H1 (cell line): ENCODE measurements at regions not wholly inside any gene's neighbourhood (a gene's known extent, or its start where the extent isn't known, plus 50 kb on each side); places are given as distances from the start of the nearest gene placed in this dataset.

Experiments used
- CTCF ChIA-PET: fragments of 300-600 bp; sonication (Branson Sonifier 250); formaldehyde crosslinking; loops from one replicate; lab custom pipeline; 2021; ENCODE audit not compliant: partially characterized antibody; lab: Charles Lee
- POLR2A ChIA-PET: fragments of 300-600 bp; sonication (Branson Sonifier 250); formaldehyde crosslinking; loops from one replicate; lab custom pipeline; 2021; ENCODE audit warnings: inconsistent platforms; ENCODE audit not compliant: partially characterized antibody; lab: Charles Lee
- DNase-seq, 2 experiments: peaks; one replicate each; pipeline versions ENCODE4 v3.0.0 to v3.0.0-alpha.2; 2010 to 2022; ENCODE audit warnings: low spot score in 2 of 2, low read depth in 1 of 2, mixed read lengths in 1 of 2
- FAIRE-seq: peaks from 2 replicates; lab custom pipeline; 2011; peaks lifted over from hg19 to GRCh38; lab: Jason Lieb, UNC
- H2AFZ ChIP-seq: 2 replicates; pipeline ENCODE4 v1.8.1; 2012; ENCODE audit warnings: low read length, inconsistent platforms
- H2AK5ac ChIP-seq: 2 replicates; pipeline ENCODE4 v1.6.1; 2013; ENCODE audit warnings: low read depth, low read length
- H2BK120ac ChIP-seq: replicated peaks from 2 replicates; pipeline ENCODE3; 2013; ENCODE audit warnings: low read depth, low read length, inconsistent platforms
- H2BK12ac ChIP-seq: 2 replicates; pipeline ENCODE4 v1.6.1; 2013; ENCODE audit warnings: low read depth, low read length
- H2BK15ac ChIP-seq: 2 replicates; pipeline ENCODE4 v1.6.1; 2013; ENCODE audit warnings: low read length
- H2BK20ac ChIP-seq: 2 replicates; pipeline ENCODE4 v1.6.1; 2013; ENCODE audit warnings: low read length
- H2BK5ac ChIP-seq: 2 replicates; pipeline ENCODE4 v1.6.1; 2013; ENCODE audit warnings: low read depth, low read length
- H3K14ac ChIP-seq: 2 replicates; pipeline ENCODE4 v1.6.1; 2013; ENCODE audit warnings: inconsistent platforms; ENCODE audit not compliant: insufficient read length
- H3K18ac ChIP-seq: 2 replicates; pipeline ENCODE4 v1.6.1; 2013; ENCODE audit warnings: low read length; ENCODE audit errors: extremely low read depth
- H3K23ac ChIP-seq: 2 replicates; pipeline ENCODE4 v1.6.1; 2013; ENCODE audit warnings: inconsistent platforms; ENCODE audit not compliant: insufficient read length
- H3K23me2 ChIP-seq: 2 replicates; pipeline ENCODE4 v1.6.1; 2013; ENCODE audit warnings: low read depth, low read length
- H3K27ac ChIP-seq: 2 replicates; pipeline ENCODE4 v1.6.1; 2011; ENCODE audit warnings: low read depth, low read length, inconsistent platforms
- H3K27me3 ChIP-seq, 4 experiments: replicated peaks in 1 of 4; 1 replicate in 1 of 4; 2 replicates in 3 of 4; pipeline versions ENCODE4 v1.6.1 to v1.8.1; 2011 to 2013; ENCODE audit warnings: low read length in 3 of 4, mild to moderate bottlenecking in 3 of 4, inconsistent platforms in 2 of 4, mixed read lengths in 2 of 4, moderate library complexity in 1 of 4; ENCODE audit not compliant: control insufficient read depth in 3 of 4, insufficient read depth in 3 of 4; ENCODE audit errors: extremely low read depth in 1 of 4
- H3K36me3 ChIP-seq, 4 experiments: 2 replicates each; pipeline versions ENCODE4 v1.6.1 to v1.8.1; 2011 to 2013; ENCODE audit warnings: mild to moderate bottlenecking in 4 of 4, low read length in 3 of 4, moderate library complexity in 2 of 4, control low read depth in 1 of 4, inconsistent platforms in 1 of 4; ENCODE audit not compliant: insufficient read depth in 4 of 4, control insufficient read depth in 2 of 4
- H3K4ac ChIP-seq: replicated peaks from 2 replicates; pipeline ENCODE3; 2013; ENCODE audit warnings: low read length, low read depth, mixed read lengths, inconsistent platforms; ENCODE audit not compliant: insufficient read length
- H3K4me1 ChIP-seq, 4 experiments: replicated peaks in 1 of 4; 1 replicate in 1 of 4; 2 replicates in 3 of 4; pipeline versions ENCODE4 v1.6.1 to v1.8.1; 2011 to 2013; ENCODE audit warnings: low read length in 3 of 4, inconsistent platforms in 2 of 4, mixed read lengths in 1 of 4; ENCODE audit not compliant: insufficient read depth in 4 of 4, control insufficient read depth in 3 of 4
- H3K4me2 ChIP-seq, 2 experiments: 2 replicates each; pipeline versions ENCODE4 v1.6.1 to v1.8.1; 2011 to 2013; ENCODE audit warnings: low read depth in 2 of 2, low read length in 2 of 2, control low read depth in 1 of 2, inconsistent platforms in 1 of 2, mild to moderate bottlenecking in 1 of 2; ENCODE audit not compliant: insufficient read depth in 1 of 2
- H3K4me3 ChIP-seq, 4 experiments: fragments of 200-600, 300-600 bp in 1 of 4; sonication (generic), shearing (Covaris generic), sonication (Bioruptor Twin) in 1 of 4; 2 replicates each; pipeline versions ENCODE4 v1.5.1 to v1.8.1; 2011 to 2016; ENCODE audit warnings: low read length in 4 of 4, low read depth in 3 of 4, control low read depth in 2 of 4, inconsistent platforms in 2 of 4, mild to moderate bottlenecking in 2 of 4, mixed read lengths in 1 of 4, moderate library complexity in 1 of 4; ENCODE audit not compliant: insufficient read depth in 2 of 4; ENCODE audit errors: extremely low read depth in 1 of 4
- H3K56ac ChIP-seq: replicated peaks from 2 replicates; pipeline ENCODE3; 2013; ENCODE audit warnings: low read depth, mild to moderate bottlenecking, mixed read lengths, low read length, inconsistent platforms; ENCODE audit not compliant: insufficient read length
- H3K79me1 ChIP-seq: 2 replicates; pipeline ENCODE4 v1.6.1; 2013; ENCODE audit warnings: low read depth, low read length, control low read depth
- H3K79me2 ChIP-seq, 2 experiments: 2 replicates each; pipeline versions ENCODE4 v1.6.1 to v1.8.1; 2012 to 2013; ENCODE audit warnings: low read length in 2 of 2, mild to moderate bottlenecking in 2 of 2, inconsistent platforms in 1 of 2; ENCODE audit not compliant: insufficient read depth in 2 of 2, control insufficient read depth in 1 of 2
- H3K9ac ChIP-seq, 4 experiments: replicated peaks in 1 of 4; 1 replicate in 1 of 4; 2 replicates in 3 of 4; pipeline versions ENCODE4 v1.6.1 to v1.8.1; 2011 to 2013; ENCODE audit warnings: low read depth in 3 of 4, low read length in 3 of 4, control low read depth in 2 of 4, mild to moderate bottlenecking in 2 of 4, moderate library complexity in 2 of 4, inconsistent platforms in 1 of 4; ENCODE audit errors: extremely low read depth in 1 of 4
- H3K9me3 ChIP-seq, 2 experiments: 2 replicates each; pipeline versions ENCODE4 v1.6.1 to v1.8.1; 2012 to 2013; ENCODE audit warnings: mild to moderate bottlenecking in 2 of 2, moderate library complexity in 2 of 2, control low read depth in 1 of 2, inconsistent platforms in 1 of 2, low read depth in 1 of 2, low read length in 1 of 2, mixed read lengths in 1 of 2; ENCODE audit not compliant: insufficient read depth in 2 of 2
- H4K20me1 ChIP-seq, 2 experiments: replicated peaks in 1 of 2; 2 replicates each; pipeline versions ENCODE3 to v1.8.1; 2011 to 2013; ENCODE audit warnings: inconsistent platforms in 2 of 2, low read length in 2 of 2, mild to moderate bottlenecking in 1 of 2; ENCODE audit not compliant: insufficient read depth in 2 of 2, control insufficient read depth in 1 of 2
- H4K5ac ChIP-seq: 2 replicates; pipeline ENCODE4 v1.6.1; 2013; ENCODE audit warnings: low read length, low read depth, mixed read lengths, inconsistent platforms; ENCODE audit not compliant: insufficient read length
- H4K8ac ChIP-seq: 2 replicates; pipeline ENCODE4 v1.8.0; 2013; ENCODE audit warnings: mild to moderate bottlenecking, moderate library complexity, low read length, inconsistent platforms; ENCODE audit not compliant: insufficient read depth; ENCODE audit errors: extremely low read depth
- H4K91ac ChIP-seq: replicated peaks from 2 replicates; pipeline ENCODE3; 2013; ENCODE audit warnings: low read length, mixed read lengths, inconsistent platforms; ENCODE audit not compliant: insufficient read length
- EZH2 ChIP-seq: fragments of 200-600 bp; sonication (generic); IDR thresholded peaks from 2 replicates; pipeline ENCODE4 v1.7.1; 2012; ENCODE audit warnings: low read depth, mild to moderate bottlenecking, moderate library complexity, low read length, inconsistent platforms; ENCODE audit not compliant: severe bottlenecking
- POLR2A ChIP-seq, 2 experiments: IDR thresholded peaks; 1 replicate in 1 of 2; 2 replicates in 1 of 2; pipeline ENCODE4 v1.6.1; 2011; ENCODE audit warnings: low read depth in 2 of 2, low read length in 2 of 2, mild to moderate bottlenecking in 2 of 2; ENCODE audit errors: control extremely low read depth in 1 of 2
- RNF2 ChIP-seq: fragments of 200-900, 300-1000 bp; sonication (generic); IDR thresholded peaks from 2 replicates; pipeline ENCODE4 v1.7.1; 2016; ENCODE audit warnings: borderline replicate concordance, low read depth, mild to moderate bottlenecking, antibody characterized with exemption, low read length; ENCODE audit not compliant: poor library complexity, severe bottlenecking; ENCODE audit errors: missing control alignments
- SIX5 ChIP-seq: IDR thresholded peaks from 2 replicates; pipeline ENCODE4 v1.6.1; 2011; ENCODE audit warnings: mild to moderate bottlenecking, low read depth, low read length
- SRF ChIP-seq: IDR thresholded peaks from 2 replicates; pipeline ENCODE4 v1.6.1; 2011; ENCODE audit warnings: mild to moderate bottlenecking, low read depth, low read length, moderate library complexity
- TBP ChIP-seq: IDR thresholded peaks from 2 replicates; pipeline ENCODE4 v1.6.1; 2011; ENCODE audit warnings: low read depth, low read length, improper control_type of control experiment
- WGBS, 2 experiments: shearing (Covaris generic) in 1 of 2; methylation state at CpG; one replicate each; pipeline versions ENCODE4 v1.1.6 to v1.1.7; 2013 to 2015; ENCODE audit warnings: low lambda C conversion rate in 2 of 2, mixed read lengths in 2 of 2, inconsistent platforms in 1 of 2, low coverage in 1 of 2, missing lambda C conversion rate in 1 of 2; ENCODE audit not compliant: insufficient replicate concordance in 2 of 2, insufficient coverage in 1 of 2, insufficient read length in 1 of 2; ENCODE audit errors: extremely low coverage in 1 of 2, missing lambda C conversion rate in 1 of 2; 5-methylcytosine and 5-hydroxymethylcytosine counted together
- TF ChIP-seq, protein P1 (sequence below): IDR thresholded peaks from 2 replicates; pipeline ENCODE4 v1.6.1; 2012; ENCODE audit warnings: low read length, inconsistent platforms
- TF ChIP-seq, protein P2 (sequence below): IDR thresholded peaks from 2 replicates; pipeline ENCODE4 v1.6.1; 2011; ENCODE audit warnings: low read depth, mild to moderate bottlenecking, low read length; ENCODE audit not compliant: insufficient read depth

DNA sequence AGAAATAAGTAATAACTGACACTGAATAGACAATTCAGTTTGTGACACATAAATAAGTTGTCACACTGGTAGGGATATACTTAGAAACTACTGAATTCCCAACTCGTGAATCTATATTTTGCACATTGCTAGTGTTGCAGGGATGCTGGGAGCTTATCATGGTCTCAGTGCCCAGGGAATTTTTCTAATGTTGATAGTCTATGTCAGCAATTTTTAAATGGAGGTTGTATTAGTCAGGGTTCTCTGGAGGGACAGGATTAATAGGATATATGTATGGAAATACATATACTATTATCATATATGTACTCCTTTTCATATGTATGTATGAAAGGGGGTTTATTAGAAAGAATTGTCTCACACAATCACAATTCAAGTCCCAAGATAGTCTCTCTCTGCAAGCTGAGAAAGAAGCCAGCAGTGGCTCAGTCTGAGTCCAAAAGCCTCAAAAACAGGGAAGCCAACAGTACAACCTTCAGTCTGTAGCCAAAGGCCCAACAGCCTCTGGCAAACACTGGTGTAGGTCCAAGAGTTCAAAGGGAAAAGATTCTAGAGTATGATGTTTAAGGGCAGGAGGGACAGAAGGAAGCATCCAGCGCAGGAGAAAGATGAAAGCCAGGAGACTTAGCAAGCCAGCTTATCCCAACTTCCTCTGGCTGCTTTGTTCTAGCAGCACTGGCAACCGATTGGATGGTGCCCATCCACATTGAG, 980.9 kb upstream of the GJE1 start:
- no peak overlapping the region for H2BK15ac ChIP-seq
- H4K91ac ChIP-seq: no peak overlapping the region
- H3K14ac ChIP-seq: no peak overlapping the region
- peak overlapping the region; percentile 90 for H2BK12ac ChIP-seq
- H3K18ac ChIP-seq: peak overlapping the region; percentile 21
- no peak overlapping the region for H4K8ac ChIP-seq
- H3K9ac ChIP-seq: no peak overlapping the region
- DNase-seq: no peak
- no peaks in the 10 kb centered on the region for H4K20me1 ChIP-seq
- H2BK5ac ChIP-seq: peak overlapping the region; percentile 95; the same call in 1 of the 2 replicates
- peak overlapping the region; percentile 78; the same call in 1 of the 2 replicates for H2AFZ ChIP-seq
- TF ChIP-seq SRF: no peak
- TF ChIP-seq, protein P1, sequence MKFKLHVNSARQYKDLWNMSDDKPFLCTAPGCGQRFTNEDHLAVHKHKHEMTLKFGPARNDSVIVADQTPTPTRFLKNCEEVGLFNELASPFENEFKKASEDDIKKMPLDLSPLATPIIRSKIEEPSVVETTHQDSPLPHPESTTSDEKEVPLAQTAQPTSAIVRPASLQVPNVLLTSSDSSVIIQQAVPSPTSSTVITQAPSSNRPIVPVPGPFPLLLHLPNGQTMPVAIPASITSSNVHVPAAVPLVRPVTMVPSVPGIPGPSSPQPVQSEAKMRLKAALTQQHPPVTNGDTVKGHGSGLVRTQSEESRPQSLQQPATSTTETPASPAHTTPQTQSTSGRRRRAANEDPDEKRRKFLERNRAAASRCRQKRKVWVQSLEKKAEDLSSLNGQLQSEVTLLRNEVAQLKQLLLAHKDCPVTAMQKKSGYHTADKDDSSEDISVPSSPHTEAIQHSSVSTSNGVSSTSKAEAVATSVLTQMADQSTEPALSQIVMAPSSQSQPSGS: no peak
- no peak for TF ChIP-seq EZH2
- TF ChIP-seq SIX5: no peak
- TF ChIP-seq RNF2: no peak
- no peak for TF ChIP-seq POLR2A (IDR thresholded peaks at IDR 0.05; ENCODE audit: control extremely low read depth in 1 of 2, low read depth in 2 of 2, low read length in 2 of 2)
- TF ChIP-seq, protein P2, sequence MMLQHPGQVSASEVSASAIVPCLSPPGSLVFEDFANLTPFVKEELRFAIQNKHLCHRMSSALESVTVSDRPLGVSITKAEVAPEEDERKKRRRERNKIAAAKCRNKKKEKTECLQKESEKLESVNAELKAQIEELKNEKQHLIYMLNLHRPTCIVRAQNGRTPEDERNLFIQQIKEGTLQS: no peak
- TF ChIP-seq TBP: no peak
- no peaks in the 10 kb centered on the region for H3K23me2 ChIP-seq
- no peak overlapping the region for H2AK5ac ChIP-seq
- peaks cover 0 to 16% (median 7%) of the 10 kb centered on the region in 4 experiments; a peak in 4 of 8 replicates for H3K36me3 ChIP-seq
- H3K79me2 ChIP-seq: no peaks in the 10 kb centered on the region
- 78% methylated on average over 3 of the region's 3 CpGs; no CpG with 5 or more reads in 1 of the 2 experiments for WGBS, 2 experiments
- H2BK120ac ChIP-seq: peak overlapping the region; percentile 95
- no peak overlapping the region for H3K4me3 ChIP-seq
- peak overlapping the region; percentile 47; the same call in 1 of the 2 replicates for H3K27ac ChIP-seq
- ChIA-PET CTCF (no interaction called here), POLR2A (no interaction called here)
- H3K23ac ChIP-seq: no peak overlapping the region
- FAIRE-seq: no peak
- H3K4me2 ChIP-seq: no peak overlapping the region
- H3K4me1 ChIP-seq: peaks cover 2 to 10% (median 5%) of the 10 kb centered on the region in 4 experiments; a peak in 6 of 7 replicates
- H3K79me1 ChIP-seq: no peaks in the 10 kb centered on the region
- H4K5ac ChIP-seq: no peak overlapping the region
- H3K27me3 ChIP-seq: no peaks in the 10 kb centered on the region
- peaks cover 8 to 21% of the 10 kb centered on the region in 2 experiments; a peak in 3 of 4 replicates for H3K9me3 ChIP-seq
- H3K56ac ChIP-seq: no peak overlapping the region
- H3K4ac ChIP-seq: no peak overlapping the region
- peak overlapping the region; percentile 66; the same call in 1 of the 2 replicates for H2BK20ac ChIP-seq
